H9 (cell line): ENCODE measurements at regions not wholly inside any gene's neighbourhood (a gene's known extent, or its start where the extent isn't known, plus 50 kb on each side); places are given as distances from the start of the nearest gene placed in this dataset.

ENCODE experiments used
- DNase-seq: peaks from one replicate; pipeline ENCODE4 v3.0.0-alpha.2; 2017
- H2AFZ ChIP-seq: one replicate; pipeline ENCODE4 v1.6.1; 2013; ENCODE audit warnings: mild to moderate bottlenecking, low read length, control low read depth, moderate library complexity
- H2AK5ac ChIP-seq: 2 replicates; pipeline ENCODE4 v1.6.1; 2013; ENCODE audit warnings: low read length, control low read depth, mixed read lengths; ENCODE audit not compliant: insufficient read length
- H2BK120ac ChIP-seq: one replicate; pipeline ENCODE4 v1.6.1; 2013; ENCODE audit warnings: low read depth, mild to moderate bottlenecking, low read length, control low read depth, inconsistent platforms; ENCODE audit not compliant: poor library complexity, severe bottlenecking
- H2BK12ac ChIP-seq: 2 replicates; pipeline ENCODE4 v1.6.1; 2013; ENCODE audit warnings: low read length, control low read depth, mixed read lengths, low read depth; ENCODE audit not compliant: insufficient read length
- H2BK15ac ChIP-seq: 2 replicates; pipeline ENCODE4 v1.6.1; 2013; ENCODE audit warnings: low read depth, low read length, control low read depth
- H2BK20ac ChIP-seq: one replicate; pipeline ENCODE4 v1.6.1; 2013; ENCODE audit warnings: low read depth, mild to moderate bottlenecking, low read length, control low read depth, inconsistent platforms; ENCODE audit not compliant: poor library complexity, severe bottlenecking
- H2BK5ac ChIP-seq: 2 replicates; pipeline ENCODE4 v1.6.1; 2013; ENCODE audit warnings: low read length, control low read depth, mixed read lengths; ENCODE audit not compliant: insufficient read length
- H3K14ac ChIP-seq: 2 replicates; pipeline ENCODE4 v1.6.1; 2013; ENCODE audit warnings: low read length, control low read depth; ENCODE audit not compliant: insufficient read depth
- H3K18ac ChIP-seq: 2 replicates; pipeline ENCODE4 v1.6.1; 2013; ENCODE audit warnings: low read depth, mild to moderate bottlenecking, mixed read lengths, low read length, control low read depth; ENCODE audit not compliant: insufficient read length
- H3K23ac ChIP-seq: 2 replicates; pipeline ENCODE4 v1.6.1; 2013; ENCODE audit warnings: low read length, control low read depth, mixed read lengths, low read depth; ENCODE audit not compliant: insufficient read length
- H3K23me2 ChIP-seq: 2 replicates; pipeline ENCODE4 v1.6.1; 2013; ENCODE audit warnings: low read depth, mild to moderate bottlenecking, mixed read lengths, low read length, control low read depth; ENCODE audit not compliant: insufficient read length, poor library complexity, severe bottlenecking
- H3K27ac ChIP-seq: 2 replicates; pipeline ENCODE4 v1.5.1; 2013; ENCODE audit warnings: low read length, control low read depth, mixed read lengths, low read depth; ENCODE audit not compliant: insufficient read length
- H3K27me3 ChIP-seq: 2 replicates; pipeline ENCODE4 v1.6.1; 2013; ENCODE audit warnings: low read length, control low read depth, inconsistent platforms; ENCODE audit not compliant: insufficient read depth
- H3K4ac ChIP-seq: 2 replicates; pipeline ENCODE4 v1.6.1; 2013; ENCODE audit warnings: low read depth, mild to moderate bottlenecking, control low read depth, inconsistent platforms, low read length, moderate library complexity
- H3K4me1 ChIP-seq: 2 replicates; pipeline ENCODE4 v1.6.1; 2013; ENCODE audit warnings: low read length, control low read depth, inconsistent platforms; ENCODE audit not compliant: insufficient read depth
- H3K4me2 ChIP-seq: 2 replicates; pipeline ENCODE4 v1.6.1; 2013; ENCODE audit warnings: low read length, control low read depth, mixed read lengths; ENCODE audit not compliant: insufficient read length, insufficient read depth
- H3K56ac ChIP-seq: 2 replicates; pipeline ENCODE4 v1.6.1; 2013; ENCODE audit warnings: low read depth, mild to moderate bottlenecking, mixed read lengths, low read length, control low read depth; ENCODE audit not compliant: insufficient read length
- H3K79me1 ChIP-seq: 2 replicates; pipeline ENCODE4 v1.6.1; 2013; ENCODE audit warnings: low read depth, mild to moderate bottlenecking, moderate library complexity, low read length, control low read depth, inconsistent platforms; ENCODE audit not compliant: insufficient read depth, poor library complexity, severe bottlenecking
- H3K79me2 ChIP-seq: 2 replicates; pipeline ENCODE4 v1.6.1; 2013; ENCODE audit warnings: low read length, control low read depth, inconsistent platforms; ENCODE audit not compliant: insufficient read depth
- H3K9ac ChIP-seq: 2 replicates; pipeline ENCODE4 v1.6.1; 2013; ENCODE audit warnings: low read length, control low read depth, mixed read lengths; ENCODE audit not compliant: insufficient read length; ENCODE audit errors: extremely low read depth
- H3K9me3 ChIP-seq: one replicate; pipeline ENCODE4 v1.6.1; 2013; ENCODE audit warnings: low read depth, low read length, inconsistent platforms; ENCODE audit not compliant: control insufficient read depth
- H3T11ph ChIP-seq: one replicate; pipeline ENCODE4 v1.6.1; 2013; ENCODE audit warnings: mild to moderate bottlenecking, low read length, control low read depth, inconsistent platforms
- H4K20me1 ChIP-seq: one replicate; pipeline ENCODE4 v1.6.1; 2013; ENCODE audit not compliant: control insufficient read depth, insufficient read length, insufficient read depth
- H4K5ac ChIP-seq: 2 replicates; pipeline ENCODE4 v1.6.1; 2013; ENCODE audit warnings: low read depth, mild to moderate bottlenecking, mixed read lengths, low read length, control low read depth; ENCODE audit not compliant: insufficient read length
- H4K8ac ChIP-seq: replicated peaks from 2 replicates; pipeline ENCODE4 v1.6.1; 2013; ENCODE audit warnings: low read length, control low read depth, mixed read lengths, low read depth; ENCODE audit not compliant: insufficient read length
- H4K91ac ChIP-seq: 2 replicates; pipeline ENCODE4 v1.6.1; 2013; ENCODE audit warnings: low read depth, mild to moderate bottlenecking, moderate library complexity, mixed read lengths, low read length, control low read depth; ENCODE audit not compliant: insufficient read length
- H3K27ac Mint-ChIP-seq, 3 experiments: 2 replicates in 2 of 3; 3 replicates in 1 of 3; pipeline ENCODE4 v1.8.0; 2020 to 2021; ENCODE audit warnings: mixed read lengths in 3 of 3, mild to moderate bottlenecking in 1 of 3, moderate library complexity in 1 of 3
- H3K27me3 Mint-ChIP-seq: 2 replicates; pipeline ENCODE4 v1.8.0; 2021; ENCODE audit warnings: low read depth, mild to moderate bottlenecking, moderate library complexity, mixed read lengths
- H3K36me3 Mint-ChIP-seq, 3 experiments: 2 replicates in 2 of 3; 3 replicates in 1 of 3; pipeline ENCODE4 v1.8.0; 2020 to 2021; ENCODE audit warnings: low read depth in 3 of 3, mixed read lengths in 3 of 3; ENCODE audit not compliant: insufficient read depth in 1 of 3
- H3K4me1 Mint-ChIP-seq, 2 experiments: 2 replicates each; pipeline ENCODE4 v1.8.0; 2020; ENCODE audit warnings: mixed read lengths in 2 of 2
- H3K4me3 Mint-ChIP-seq, 2 experiments: 2 replicates in 1 of 2; 3 replicates in 1 of 2; pipeline ENCODE4 v1.8.0; 2020 to 2021; ENCODE audit warnings: mild to moderate bottlenecking in 2 of 2, mixed read lengths in 2 of 2, moderate library complexity in 1 of 2
- H3K9me3 Mint-ChIP-seq, 2 experiments: 2 replicates in 1 of 2; 3 replicates in 1 of 2; pipeline ENCODE4 v1.8.0; 2020; ENCODE audit warnings: mild to moderate bottlenecking in 2 of 2, mixed read lengths in 2 of 2, moderate library complexity in 1 of 2
- CTCF ChIP-seq: fragments of 200-600 bp; sonication (generic); conservative IDR thresholded peaks from 3 replicates; pipeline ENCODE4 v1.8.0; 2021; ENCODE audit warnings: antibody characterized with exemption, mild to moderate bottlenecking
- WGBS: extraction: QIAGEN DNeasy Blood & Tissue Kit; methylation state at CpG from one replicate; pipeline ENCODE4 v1.1.7; 2013; ENCODE audit warnings: missing lambda C conversion rate, low lambda C conversion rate, mixed read lengths; ENCODE audit not compliant: insufficient read length; ENCODE audit errors: extremely low coverage; 5-methylcytosine and 5-hydroxymethylcytosine counted together

- WGBS, result no CpG with 5 or more reads among the region's 1 CpG
- Histone ChIP-seq H3K4me2 (no peak overlapping the region), H3K56ac (no peak overlapping the region), H2BK15ac (no peak overlapping the region), H3K4me1 (no peaks in the 10 kb centered on the region), H4K20me1 (no peaks in the 10 kb centered on the region), H4K91ac (no peak overlapping the region), H3K4ac (no peak overlapping the region), H2BK20ac (no peak overlapping the region), H4K8ac (no peak overlapping the region), H2AK5ac (no peak overlapping the region), H3K23me2 (no peaks in the 10 kb centered on the region), H2BK12ac (no peak overlapping the region), H3K14ac (no peak overlapping the region), H3T11ph (no peak overlapping the region), H3K27ac (no peak overlapping the region), H3K9me3 (no peaks in the 10 kb centered on the region), H2BK5ac (no peak overlapping the region), H4K5ac (no peak overlapping the region), H3K27me3 (no peaks in the 10 kb centered on the region), H3K18ac (no peak overlapping the region), H2AFZ (no peak overlapping the region), H3K79me2 (no peaks in the 10 kb centered on the region), H3K79me1 (no peaks in the 10 kb centered on the region), H3K23ac (no peak overlapping the region), H3K9ac (no peak overlapping the region), H2BK120ac (no peak overlapping the region)
- Mint-ChIP-seq H3K4me1 (no peaks in the 10 kb centered on the region), H3K27me3 (no peaks in the 10 kb centered on the region), H3K36me3 (no peaks in the 10 kb centered on the region), H3K27ac (no peak overlapping the region), H3K9me3 (peaks cover 2 to 3% of the 10 kb centered on the region in 2 experiments; a peak in 3 of 5 replicates), H3K4me3 (no peak overlapping the region)
- no peak for TF ChIP-seq CTCF
- DNase-seq, result no peak
These were observed 52.0 kb upstream of the COL3A1 start for GRCh38 chr2:188922191-188922590.
